ENCODE measurements at regions not wholly inside any gene's neighbourhood (a gene's known extent, or its start where the extent isn't known, plus 50 kb on each side); places are given as distances from the start of the nearest gene placed in this dataset.

DNA sequence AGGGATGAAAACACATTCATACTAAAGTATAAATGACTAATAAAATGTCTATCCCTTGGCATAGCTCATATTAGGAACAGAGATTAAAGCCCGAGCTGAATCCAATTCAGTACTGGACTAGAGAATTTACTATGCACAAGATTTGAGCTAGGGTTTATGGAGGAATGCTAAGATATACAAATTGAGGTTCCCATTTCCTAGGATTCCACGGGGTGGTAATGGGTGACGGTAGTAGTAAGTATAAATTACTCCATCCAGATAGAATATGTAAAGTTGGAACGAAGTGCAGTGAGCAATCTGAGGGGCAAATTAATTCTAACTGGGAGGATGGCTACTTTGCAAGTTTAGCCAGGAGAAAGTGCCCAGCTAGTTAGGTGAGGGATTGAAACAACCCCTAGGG, 156.5 kb downstream of the GAS1 start:
- Histone ChIP-seq H3K9me3 (ENCODE audit: control insufficient read depth, insufficient read depth, low read depth, low read length) (no peaks in the 10 kb centered on the region), H3K9ac (ENCODE audit: insufficient read depth, low read length) (no peak overlapping the region), H3K27me3 (ENCODE audit: control insufficient read depth, insufficient read depth, low read length) (no peaks in the 10 kb centered on the region), H3K27ac (ENCODE audit: insufficient read depth, low read length) (no peak overlapping the region), H3K79me2 (ENCODE audit: control insufficient read depth, insufficient read depth, low read length) (no peaks in the 10 kb centered on the region), H4K20me1 (ENCODE audit: control insufficient read depth, extremely low read depth, insufficient read depth, low read length) (no peaks in the 10 kb centered on the region), H3K4me1 (ENCODE audit: control insufficient read depth, extremely low read depth, insufficient read depth, low read length) (peaks cover 5% of the 10 kb centered on the region), H2AFZ (ENCODE audit: low read length) (no peak overlapping the region), H3K4me2 (ENCODE audit: extremely low read depth, insufficient read depth, low read length) (no peak overlapping the region), H3K4me3 (replicated peaks in 1 of 4; ENCODE audit: control extremely low read depth in 1 of 4, insufficient read depth in 1 of 4, low read depth in 3 of 4, low read length in 4 of 4) (no peak overlapping the region), H3K36me3 (ENCODE audit: control insufficient read depth, insufficient read depth, low read length) (no peaks in the 10 kb centered on the region)
- DNase-seq (ENCODE audit: low read depth in 2 of 2) = no peak
- TF ChIP-seq, protein P1, sequence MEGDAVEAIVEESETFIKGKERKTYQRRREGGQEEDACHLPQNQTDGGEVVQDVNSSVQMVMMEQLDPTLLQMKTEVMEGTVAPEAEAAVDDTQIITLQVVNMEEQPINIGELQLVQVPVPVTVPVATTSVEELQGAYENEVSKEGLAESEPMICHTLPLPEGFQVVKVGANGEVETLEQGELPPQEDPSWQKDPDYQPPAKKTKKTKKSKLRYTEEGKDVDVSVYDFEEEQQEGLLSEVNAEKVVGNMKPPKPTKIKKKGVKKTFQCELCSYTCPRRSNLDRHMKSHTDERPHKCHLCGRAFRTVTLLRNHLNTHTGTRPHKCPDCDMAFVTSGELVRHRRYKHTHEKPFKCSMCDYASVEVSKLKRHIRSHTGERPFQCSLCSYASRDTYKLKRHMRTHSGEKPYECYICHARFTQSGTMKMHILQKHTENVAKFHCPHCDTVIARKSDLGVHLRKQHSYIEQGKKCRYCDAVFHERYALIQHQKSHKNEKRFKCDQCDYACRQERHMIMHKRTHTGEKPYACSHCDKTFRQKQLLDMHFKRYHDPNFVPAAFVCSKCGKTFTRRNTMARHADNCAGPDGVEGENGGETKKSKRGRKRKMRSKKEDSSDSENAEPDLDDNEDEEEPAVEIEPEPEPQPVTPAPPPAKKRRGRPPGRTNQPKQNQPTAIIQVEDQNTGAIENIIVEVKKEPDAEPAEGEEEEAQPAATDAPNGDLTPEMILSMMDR (conservative IDR thresholded peaks at IDR 0.05 in 1 of 2, IDR thresholded peaks at IDR 0.05 in 1 of 2; ENCODE audit: low read depth in 1 of 2, low read length in 2 of 2) = no peak
- TF ChIP-seq EZH2 (IDR thresholded peaks at IDR 0.05; ENCODE audit: low read length, missing control alignments) = no peak

DNA sequence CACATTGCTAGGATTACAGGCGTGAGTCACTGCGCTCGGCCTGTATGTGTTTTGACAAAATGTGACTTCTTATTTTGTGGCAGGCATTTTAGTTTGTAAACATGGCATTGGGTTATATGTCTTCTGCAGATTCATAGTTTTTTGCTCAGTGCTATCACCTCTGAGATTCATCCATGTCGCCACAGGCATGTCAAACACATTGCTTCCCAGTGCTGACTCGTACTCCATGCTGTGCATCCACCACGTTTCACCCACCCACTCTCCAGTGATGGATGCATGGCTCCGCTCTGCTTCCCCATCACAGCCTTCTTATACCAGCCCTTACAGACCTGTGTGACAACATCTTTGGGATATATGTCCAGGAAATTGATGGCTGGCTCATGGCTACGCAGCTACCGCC, 158.8 kb downstream of the GAS1 start:
- H2AFZ ChIP-seq (ENCODE audit: low read length) = no peak overlapping the region
- H3K27ac ChIP-seq (ENCODE audit: insufficient read depth, low read length) = no peak overlapping the region
- H3K4me1 ChIP-seq (ENCODE audit: control insufficient read depth, extremely low read depth, insufficient read depth, low read length) = no peaks in the 10 kb centered on the region
- no peak overlapping the region for H3K9ac ChIP-seq (ENCODE audit: insufficient read depth, low read length)
- DNase-seq (ENCODE audit: low read depth in 2 of 2) = peak; percentile 21 to 51
- no peaks in the 10 kb centered on the region for H4K20me1 ChIP-seq (ENCODE audit: control insufficient read depth, extremely low read depth, insufficient read depth, low read length)
- no peak overlapping the region for H3K4me3 ChIP-seq (replicated peaks in 1 of 4; ENCODE audit: control extremely low read depth in 1 of 4, insufficient read depth in 1 of 4, low read depth in 3 of 4, low read length in 4 of 4)
- H3K79me2 ChIP-seq (ENCODE audit: control insufficient read depth, insufficient read depth, low read length) = no peaks in the 10 kb centered on the region
- H3K36me3 ChIP-seq (ENCODE audit: control insufficient read depth, insufficient read depth, low read length) = no peaks in the 10 kb centered on the region
- no peaks in the 10 kb centered on the region for H3K27me3 ChIP-seq (ENCODE audit: control insufficient read depth, insufficient read depth, low read length)
- no peaks in the 10 kb centered on the region for H3K9me3 ChIP-seq (ENCODE audit: control insufficient read depth, insufficient read depth, low read depth, low read length)
- TF ChIP-seq, protein P1 (conservative IDR thresholded peaks at IDR 0.05 in 1 of 2, IDR thresholded peaks at IDR 0.05 in 1 of 2; ENCODE audit: low read depth in 1 of 2, low read length in 2 of 2) = no peak
- no peak for TF ChIP-seq EZH2 (IDR thresholded peaks at IDR 0.05; ENCODE audit: low read length, missing control alignments)
- no peak overlapping the region for H3K4me2 ChIP-seq (ENCODE audit: extremely low read depth, insufficient read depth, low read length)

DNA sequence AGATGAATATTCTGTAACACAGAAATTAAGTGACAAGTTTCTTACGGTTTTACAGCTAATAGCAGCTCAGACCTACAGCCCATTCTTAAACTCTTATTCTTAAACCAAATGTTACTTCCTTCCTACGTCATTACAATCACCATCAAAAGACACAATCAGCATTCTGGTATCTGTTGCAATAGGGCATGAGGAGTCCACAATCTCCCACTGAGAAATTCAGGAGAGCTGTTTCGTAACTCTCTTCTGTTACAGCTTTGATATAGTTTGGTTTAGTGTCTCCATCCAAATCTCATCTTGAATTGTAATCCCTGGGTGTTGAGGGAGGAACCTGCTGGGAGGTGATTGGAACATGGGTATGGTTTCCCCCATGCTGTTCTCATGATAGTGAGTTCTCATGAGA, 163.4 kb downstream of the GAS1 start:
- Histone ChIP-seq H3K79me2 (ENCODE audit: control insufficient read depth, insufficient read depth, low read length) (no peaks in the 10 kb centered on the region), H3K27me3 (ENCODE audit: control insufficient read depth, insufficient read depth, low read length) (no peaks in the 10 kb centered on the region), H3K4me3 (replicated peaks in 1 of 4; ENCODE audit: control extremely low read depth in 1 of 4, insufficient read depth in 1 of 4, low read depth in 3 of 4, low read length in 4 of 4) (no peak overlapping the region), H4K20me1 (ENCODE audit: control insufficient read depth, extremely low read depth, insufficient read depth, low read length) (no peaks in the 10 kb centered on the region), H3K27ac (ENCODE audit: insufficient read depth, low read length) (no peak overlapping the region), H2AFZ (ENCODE audit: low read length) (no peak overlapping the region), H3K36me3 (ENCODE audit: control insufficient read depth, insufficient read depth, low read length) (no peaks in the 10 kb centered on the region), H3K9me3 (ENCODE audit: control insufficient read depth, insufficient read depth, low read depth, low read length) (no peaks in the 10 kb centered on the region), H3K4me1 (ENCODE audit: control insufficient read depth, extremely low read depth, insufficient read depth, low read length) (no peaks in the 10 kb centered on the region), H3K9ac (ENCODE audit: insufficient read depth, low read length) (no peak overlapping the region), H3K4me2 (ENCODE audit: extremely low read depth, insufficient read depth, low read length) (no peak overlapping the region)
- no peak for TF ChIP-seq EZH2 (IDR thresholded peaks at IDR 0.05; ENCODE audit: low read length, missing control alignments)
- TF ChIP-seq, protein P1 (conservative IDR thresholded peaks at IDR 0.05 in 1 of 2, IDR thresholded peaks at IDR 0.05 in 1 of 2; ENCODE audit: low read depth in 1 of 2, low read length in 2 of 2) = no peak
- peak; percentile 42 to 84 for DNase-seq (ENCODE audit: low read depth in 2 of 2)

Data from fibroblast of lung (primary cell).